GM18505 (cell line): ENCODE measurements at regions not wholly inside any gene's neighbourhood (a gene's known extent, or its start where the extent isn't known, plus 50 kb on each side); places are given as distances from the start of the nearest gene placed in this dataset.
"Not testable (repeated sequence)": the region's sequence is repeated elsewhere in the genome, so short reads cannot be mapped to it uniquely, and the experiment has no call there.

Experiments
- ATAC-seq: cut with Tn5 transposase; IDR thresholded peaks from one replicate; pipeline ENCODE4 v1.9.1; 2021; ENCODE audit not compliant: unreplicated experiment
- POLR2A ChIP-seq: IDR thresholded peaks from 4 replicates; pipeline ENCODE4 v1.6.1; 2011; ENCODE audit warnings: borderline replicate concordance; ENCODE audit not compliant: insufficient read depth, insufficient read length; ENCODE audit errors: extremely low read depth

DNA sequence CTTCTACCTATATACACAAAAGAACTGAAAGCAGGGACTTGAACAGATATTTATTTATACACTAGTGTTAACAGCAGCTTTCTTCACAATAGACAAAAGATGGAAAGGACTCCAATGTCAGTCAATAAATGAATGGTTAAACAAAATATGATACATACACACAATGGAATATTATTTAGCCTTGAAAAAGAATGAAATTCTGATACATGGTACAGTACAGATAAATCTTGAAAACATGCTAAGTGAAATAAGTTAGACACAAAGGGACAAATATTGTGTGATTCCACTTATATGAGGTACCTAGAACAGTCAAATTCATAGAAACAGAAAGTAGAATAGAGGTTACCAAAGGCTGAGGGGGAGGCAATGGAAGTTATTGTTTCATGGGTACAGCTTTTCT is 79.8 kb upstream of the ADTRP start:
- ATAC-seq = no peak
- TF ChIP-seq POLR2A = no peak

DNA sequence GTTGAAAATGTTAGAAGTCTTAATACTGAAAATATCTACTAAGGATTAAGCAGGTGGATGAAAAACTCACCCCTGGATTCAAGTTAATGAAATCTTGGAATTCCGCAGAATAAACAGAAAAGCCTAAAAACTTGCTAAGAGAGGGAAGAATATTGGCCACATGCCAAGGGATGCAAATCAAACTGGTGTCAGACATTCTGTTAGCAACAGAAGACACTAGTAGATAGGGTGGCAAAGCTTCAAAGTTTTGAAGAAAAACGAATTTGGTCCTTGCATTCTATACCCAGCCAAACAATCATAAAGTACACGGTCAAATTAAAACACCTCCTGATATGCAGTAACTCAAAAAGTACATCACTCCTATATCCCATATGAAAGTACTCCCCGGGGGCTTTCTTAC is 77.1 kb upstream of the ADTRP start:
- ATAC-seq = no peak
- TF ChIP-seq POLR2A = no peak

DNA sequence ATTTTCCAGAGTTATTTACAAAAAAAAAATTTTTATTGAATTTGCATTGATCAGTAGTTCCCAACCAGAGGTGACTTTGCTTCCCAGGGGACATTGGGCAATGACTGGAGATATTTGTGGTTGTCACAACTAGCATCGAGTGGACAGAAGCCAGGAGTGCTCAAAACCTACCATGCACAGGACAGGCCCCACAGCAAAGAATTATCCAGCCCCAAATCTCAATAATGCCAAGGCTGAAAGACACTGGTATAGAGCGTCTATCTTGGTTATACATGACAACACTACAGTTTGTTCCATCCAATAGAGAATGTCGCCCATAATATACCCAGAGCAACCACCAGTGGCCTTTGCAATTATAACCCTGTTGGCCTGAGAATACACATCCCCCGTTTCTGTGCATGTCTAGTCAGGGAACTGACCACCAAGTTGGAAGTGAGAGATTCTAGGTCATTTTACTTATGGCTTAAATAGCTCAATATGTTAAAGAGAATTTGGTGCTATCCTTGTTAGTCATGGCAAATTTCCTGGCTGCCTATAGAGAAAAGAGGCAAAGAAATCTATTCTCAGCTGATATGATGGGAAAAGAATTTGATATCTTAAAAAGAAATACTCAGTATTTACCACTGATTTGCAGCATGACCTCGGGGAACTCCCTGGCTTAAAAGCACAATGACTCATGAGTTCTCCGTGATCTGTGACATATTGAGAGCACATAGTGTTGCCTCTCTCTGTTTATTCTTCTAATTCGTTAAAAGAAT is 76.0 kb upstream of the ADTRP start:
- ATAC-seq = no peak
- no peak for TF ChIP-seq POLR2A

DNA sequence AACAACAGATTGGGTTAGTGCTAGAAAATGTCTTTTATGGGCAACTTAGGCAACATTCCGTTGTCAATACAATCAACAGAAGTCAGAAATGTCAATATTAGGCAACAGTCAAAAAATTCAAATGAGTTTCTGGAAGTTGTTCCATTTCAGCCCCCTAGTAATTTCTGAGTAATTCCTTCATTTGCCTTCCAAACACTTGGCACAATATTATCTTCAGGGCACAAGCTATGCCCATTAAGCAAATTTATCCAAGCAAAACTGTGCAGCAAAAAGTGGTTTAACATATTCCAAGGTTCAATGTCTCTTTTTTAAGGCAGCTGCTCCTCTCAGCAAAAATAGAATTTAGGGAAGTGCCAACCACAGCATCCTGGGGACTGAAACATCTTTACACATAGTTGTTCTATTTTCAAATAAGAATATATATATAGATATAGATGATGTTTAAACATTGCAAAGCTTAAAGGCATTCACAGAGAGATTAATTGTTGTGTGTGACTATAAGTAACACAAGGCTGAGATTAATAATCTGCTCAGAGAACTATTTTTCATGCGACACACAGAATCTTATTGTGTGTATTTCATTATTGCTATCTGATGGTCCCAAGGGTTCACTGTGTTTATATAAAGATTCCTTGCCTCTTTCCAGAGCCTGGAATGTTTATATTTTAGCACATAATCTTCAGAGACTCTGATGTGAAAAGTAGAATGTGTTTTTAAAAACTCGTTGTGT is 75.2 kb upstream of the ADTRP start:
- no peak for TF ChIP-seq POLR2A
- ATAC-seq = no peak

DNA sequence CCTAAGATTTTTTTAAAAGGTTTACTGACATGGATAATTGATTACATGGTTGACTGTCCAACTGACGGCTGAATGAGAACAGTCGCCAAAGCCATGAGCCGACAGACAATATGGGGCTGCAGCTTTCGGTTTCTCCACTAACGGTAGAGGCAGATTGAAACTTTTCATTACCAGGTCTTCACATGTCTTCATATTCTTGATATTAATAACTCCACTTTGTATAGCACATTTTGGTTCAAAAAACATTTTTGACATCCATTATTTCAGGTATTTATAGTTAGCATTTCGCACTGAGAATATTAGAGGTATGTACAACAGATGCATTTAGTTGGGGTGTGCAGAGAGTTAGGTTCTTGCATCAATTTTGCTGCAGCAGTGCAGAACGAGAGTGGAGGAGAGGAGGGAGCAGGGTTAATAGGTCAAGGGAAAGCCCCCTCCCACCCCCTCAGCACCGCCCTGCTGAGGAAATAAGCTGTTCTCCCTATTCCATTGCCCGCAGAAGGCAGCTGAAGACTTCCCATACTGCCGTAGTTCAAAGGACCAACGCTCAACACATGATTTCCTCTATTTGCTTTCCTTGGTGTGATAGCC is 73.6 kb upstream of the ADTRP start:
- ATAC-seq = no peak
- TF ChIP-seq POLR2A = no peak

DNA sequence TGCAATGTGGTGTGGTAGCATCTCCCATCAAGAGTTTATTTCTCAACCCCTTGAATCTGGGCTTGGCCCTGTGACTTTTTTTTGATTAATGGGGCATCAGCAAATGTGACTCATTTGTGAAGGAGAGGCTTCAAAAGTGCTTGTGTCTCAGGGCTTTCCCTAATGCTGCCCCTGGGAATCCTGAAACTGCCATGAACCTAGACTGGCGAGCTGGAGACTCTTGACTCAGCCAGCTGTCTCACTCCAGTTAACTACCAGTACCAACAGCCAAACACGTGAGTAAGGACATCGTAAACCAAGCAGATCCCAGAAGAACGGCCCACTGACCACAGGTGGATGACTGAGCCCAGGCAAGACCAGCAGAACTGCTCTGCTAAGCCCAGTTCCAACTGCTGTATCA is 72.8 kb upstream of the ADTRP start:
- TF ChIP-seq POLR2A = no peak
- ATAC-seq = no peak

DNA sequence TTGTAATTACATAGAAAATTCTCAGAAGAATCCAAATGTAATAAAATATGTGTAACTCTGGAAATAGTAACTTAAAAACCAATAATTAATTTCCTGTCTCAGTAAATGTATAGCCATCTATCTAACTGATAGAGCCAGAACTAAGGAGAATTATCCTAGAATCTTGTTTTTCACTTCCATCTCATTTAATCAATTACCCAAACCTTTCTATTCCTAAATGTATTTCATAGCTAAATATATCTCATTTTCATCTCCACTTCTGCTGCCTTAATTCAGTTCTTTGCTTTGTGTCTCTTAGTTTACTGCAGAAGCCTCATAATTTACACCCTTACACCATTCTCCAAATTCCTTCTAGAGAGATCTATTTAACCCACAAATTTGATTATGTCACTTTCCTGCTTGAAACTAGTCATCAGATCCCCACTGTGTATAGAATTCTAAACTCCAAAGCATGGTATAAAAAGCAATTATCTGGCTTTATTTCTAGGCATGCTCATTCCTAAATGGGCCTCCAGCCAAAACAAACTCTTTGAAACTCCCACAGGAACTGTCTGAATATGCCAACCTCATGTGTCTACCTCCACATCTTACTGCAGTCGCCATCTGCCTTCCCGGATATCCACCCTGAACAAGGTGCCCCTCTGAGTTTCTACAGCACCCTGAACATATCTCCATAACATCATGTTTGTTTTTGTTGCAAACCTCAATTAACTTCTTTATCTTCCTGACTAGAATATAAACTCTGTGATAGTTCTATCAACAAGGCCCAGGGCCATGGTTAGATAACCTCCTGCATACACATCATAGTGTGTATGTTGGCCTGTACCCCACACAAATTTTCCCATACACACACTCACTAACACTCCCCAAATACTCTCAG is 70.5 kb upstream of the ADTRP start:
- ATAC-seq = no peak
- TF ChIP-seq POLR2A = no peak

DNA sequence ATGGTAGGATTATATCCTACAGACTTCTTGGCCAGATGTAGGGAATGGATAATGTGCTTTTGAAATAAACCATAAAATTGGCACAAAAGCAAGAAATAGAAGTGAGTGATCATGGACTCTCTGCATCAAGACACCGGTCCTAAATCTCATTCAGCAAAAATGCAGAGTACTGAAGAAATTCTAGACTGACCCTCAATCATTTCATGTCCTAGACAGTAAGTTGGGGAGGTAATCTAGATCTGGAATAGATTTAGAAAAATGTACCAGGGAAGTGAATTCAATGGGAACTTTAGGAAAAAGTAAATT is 69.7 kb upstream of the ADTRP start:
- ATAC-seq = no peak
- TF ChIP-seq POLR2A = no peak

DNA sequence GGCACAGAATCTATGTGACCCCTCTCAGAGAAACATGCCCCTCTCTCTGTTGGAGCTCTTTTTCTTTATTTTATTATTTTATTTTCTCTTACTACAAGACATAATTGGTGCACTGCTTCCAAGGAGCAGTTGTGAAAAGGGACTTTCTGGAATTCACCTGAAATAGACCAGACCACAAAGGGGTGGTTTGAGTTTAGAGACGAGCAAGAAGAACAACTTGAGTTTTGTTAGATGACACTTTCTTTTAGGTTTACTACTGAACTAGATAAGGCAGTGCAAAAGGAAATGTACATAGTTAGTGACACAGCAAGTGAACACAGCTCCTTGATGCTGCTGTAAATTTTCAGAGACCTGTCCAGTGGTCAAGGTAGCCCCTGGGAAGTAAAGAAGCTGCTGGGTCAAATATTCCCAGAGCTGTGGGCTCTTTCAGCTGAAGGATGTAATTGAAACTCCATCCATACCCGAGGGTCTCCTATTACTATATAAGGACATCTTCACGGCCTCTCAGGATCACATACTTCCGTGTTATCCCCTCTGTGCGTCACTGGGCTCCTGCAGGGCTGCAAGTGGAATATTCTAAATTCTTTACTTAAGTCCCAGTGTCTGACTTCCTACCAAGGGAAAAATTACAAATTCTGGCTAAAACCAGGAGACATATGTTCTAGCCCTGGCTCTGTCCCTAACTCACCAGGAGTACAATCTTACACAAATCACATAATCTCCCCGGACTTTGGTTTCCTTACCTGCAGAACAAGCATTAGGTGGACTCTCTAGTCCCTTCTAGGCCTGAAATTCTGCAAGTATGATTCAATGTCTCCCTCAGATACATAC is 69.1 kb upstream of the ADTRP start:
- ATAC-seq = no peak
- no peak for TF ChIP-seq POLR2A

DNA sequence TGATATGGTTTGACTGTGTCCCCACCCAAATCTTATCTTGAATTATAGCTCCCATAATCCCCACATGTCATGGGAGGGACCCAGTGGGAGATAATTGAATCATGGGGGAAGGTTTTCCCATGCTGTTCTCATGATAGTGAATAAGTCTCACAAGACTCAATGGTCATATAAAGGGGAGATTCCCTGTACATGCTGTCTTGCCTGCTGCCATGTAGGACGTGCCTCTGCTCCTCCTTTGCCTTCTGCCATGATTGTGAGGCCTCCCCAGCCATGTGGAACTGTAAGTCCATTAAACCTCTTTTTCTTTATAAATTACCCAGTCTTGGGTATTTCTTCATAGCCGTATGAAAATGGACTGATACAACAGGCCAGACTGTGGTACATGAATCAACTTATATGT is 68.5 kb upstream of the ADTRP start:
- ATAC-seq = not testable (repeated sequence)

DNA sequence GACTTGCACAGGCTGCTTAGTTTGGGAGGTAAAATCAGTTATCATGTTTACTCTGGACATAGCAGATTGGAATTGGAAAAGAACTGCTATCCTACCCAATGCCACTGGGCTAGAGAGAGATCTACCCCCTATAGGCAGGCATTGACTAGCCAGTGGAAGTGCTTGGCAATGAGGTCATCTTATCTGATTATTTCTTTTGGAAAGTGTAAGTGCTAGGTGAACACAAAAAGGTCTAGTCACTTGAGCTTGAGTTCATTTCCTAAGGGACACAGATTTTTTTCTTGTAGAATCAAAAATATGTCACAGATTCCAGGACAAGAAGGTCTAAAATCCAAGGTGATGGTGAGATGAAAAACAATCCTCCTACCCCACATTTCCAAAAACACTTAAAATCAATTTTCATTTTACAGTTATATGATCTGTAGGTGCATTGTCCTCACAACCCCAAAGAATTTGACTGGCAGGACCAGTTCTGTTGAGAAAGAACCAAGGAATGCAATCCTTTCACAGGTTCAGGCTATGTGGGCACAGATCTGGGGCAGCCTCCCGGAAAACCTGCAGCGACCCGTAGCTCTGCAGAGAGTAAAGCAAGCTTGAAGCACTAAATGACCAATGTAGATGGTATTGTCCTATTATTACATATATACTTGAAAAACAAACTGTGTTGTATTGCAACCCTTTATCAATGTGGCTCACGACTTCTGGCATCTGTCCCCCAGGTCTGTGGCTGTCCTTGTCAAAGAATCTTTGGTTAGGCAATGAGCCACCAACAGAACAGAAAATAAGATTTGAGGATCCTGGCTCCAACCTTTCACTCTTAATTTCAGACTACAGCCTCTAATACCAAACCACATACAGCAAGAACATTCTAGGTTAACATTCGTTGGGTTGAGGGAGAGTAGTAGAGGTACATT is 67.3 kb upstream of the ADTRP start:
- no peak for TF ChIP-seq POLR2A
- no peak for ATAC-seq

DNA sequence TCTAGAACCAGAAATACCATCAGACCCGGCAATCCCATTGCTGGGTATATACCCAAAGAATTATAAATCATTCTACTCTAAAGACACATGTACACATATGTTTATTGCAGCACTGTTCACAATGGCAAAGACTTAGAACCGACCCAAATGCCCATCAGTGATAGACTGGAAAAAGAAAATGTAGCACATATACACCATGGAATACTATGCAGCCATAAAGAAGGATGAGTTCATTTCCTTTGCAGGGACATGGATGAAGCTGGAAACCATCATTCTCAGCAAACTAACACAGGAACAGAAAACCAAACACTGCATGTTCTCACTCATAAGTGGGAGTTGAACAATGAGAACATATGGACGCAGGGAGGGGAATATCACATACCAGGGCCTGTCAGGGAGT is 64.2 kb upstream of the ADTRP start:
- ATAC-seq = not testable (repeated sequence)

DNA sequence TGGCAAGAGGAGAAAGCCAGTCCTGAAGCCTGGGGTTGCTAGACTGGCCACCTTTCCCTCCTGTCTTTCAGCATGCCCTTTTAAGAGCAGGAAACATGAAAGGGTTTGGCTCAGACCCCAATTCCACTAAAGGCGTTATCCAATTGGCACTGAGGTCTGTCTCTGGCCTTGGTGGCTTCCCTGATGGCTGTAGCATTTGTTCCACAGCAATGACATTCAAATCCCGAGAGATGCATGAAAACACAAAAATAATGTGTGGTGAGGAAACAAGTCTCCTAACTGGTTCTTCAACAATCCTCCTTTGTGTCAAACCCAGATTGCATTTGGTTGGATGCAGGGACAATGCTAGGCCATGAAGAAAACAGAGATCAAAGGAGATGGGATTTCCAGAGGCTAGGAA is 56.5 kb upstream of the ADTRP start:
- ATAC-seq = no peak
- no peak for TF ChIP-seq POLR2A
